ENCODE measurements at regions not wholly inside any gene's neighbourhood (a gene's known extent, or its start where the extent isn't known, plus 50 kb on each side); places are given as distances from the start of the nearest gene placed in this dataset.

DNA sequence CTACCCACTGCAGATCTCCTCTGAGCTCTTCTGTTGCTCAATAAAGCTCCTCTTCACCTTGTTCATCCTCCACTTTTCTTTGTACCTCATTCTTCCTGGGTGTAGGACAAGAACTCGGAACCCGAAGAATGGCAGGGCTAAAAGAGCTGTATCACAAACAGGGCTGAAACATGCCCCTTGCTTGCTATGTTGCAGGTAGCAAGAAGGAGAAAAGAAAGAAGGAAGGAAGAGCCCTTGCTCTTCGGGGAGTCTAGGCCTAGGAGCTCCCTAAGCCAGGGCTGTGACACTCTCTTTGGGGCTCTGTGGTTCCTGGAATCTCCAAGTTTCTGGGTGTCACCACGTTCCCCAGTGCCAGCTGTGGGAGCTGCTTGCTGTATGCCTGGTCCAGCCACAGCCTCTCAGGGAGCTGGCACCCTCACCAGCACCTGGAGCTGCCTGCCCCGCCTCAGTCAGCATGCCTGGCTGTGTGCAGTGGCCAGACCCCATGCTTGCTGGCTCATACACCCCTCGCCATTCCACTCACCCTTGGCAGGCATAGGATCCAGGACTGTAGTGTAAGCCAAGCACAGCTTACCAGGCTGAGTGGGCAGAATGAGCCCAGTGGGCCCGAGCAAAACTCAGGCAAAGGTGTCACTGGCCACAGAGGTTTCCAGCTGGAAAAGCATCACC is 274.8 kb upstream of the ADRA1B start:
- TF ChIP-seq CTCF (IDR thresholded peaks at IDR 0.05; ENCODE audit: insufficient read depth, low read length, severe bottlenecking) = no peak
- no peaks in the 10 kb centered on the region for H3K36me3 ChIP-seq (ENCODE audit: control insufficient read depth, insufficient read depth, low read length)
- FAIRE-seq (no peak), DNase-seq (ENCODE audit: low read depth) (no peak)
- H3K27me3 ChIP-seq (ENCODE audit: control insufficient read depth, insufficient read depth, low read length) = no peaks in the 10 kb centered on the region
- H3K4me3 ChIP-seq (ENCODE audit: low read depth, low read length) = no peak overlapping the region

- Histone ChIP-seq H3K27me3 (ENCODE audit: control insufficient read depth, insufficient read depth, low read length) (no peaks in the 10 kb centered on the region), H3K4me3 (ENCODE audit: low read depth, low read length) (no peak overlapping the region), H3K36me3 (ENCODE audit: control insufficient read depth, insufficient read depth, low read length) (no peaks in the 10 kb centered on the region)
- DNase-seq (ENCODE audit: low read depth) = no peak
- FAIRE-seq = no peak
- no peak for TF ChIP-seq CTCF (IDR thresholded peaks at IDR 0.05; ENCODE audit: insufficient read depth, low read length, severe bottlenecking)
Measured at GRCh38 chr5:159642379-159642778, 273.9 kb upstream of the ADRA1B start.

DNA sequence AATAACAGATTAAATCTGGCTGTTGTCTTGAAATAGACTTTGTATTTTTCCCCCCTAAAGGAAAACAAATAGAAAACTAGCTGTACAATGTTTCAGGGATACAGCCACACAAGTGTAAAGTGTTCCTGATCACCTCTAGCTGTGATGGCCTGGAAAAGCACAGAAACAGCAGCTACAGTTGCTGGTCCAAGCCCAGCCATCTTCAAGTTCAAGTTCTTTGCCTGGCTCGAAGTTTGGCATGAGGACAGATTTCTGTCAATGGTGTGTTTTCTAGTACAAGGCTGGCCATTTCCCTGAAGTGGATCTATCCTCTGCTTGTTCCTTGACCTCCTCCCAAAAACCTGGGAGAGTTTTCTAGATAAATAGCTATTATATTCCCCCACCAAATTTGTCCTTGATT is 272.2 kb upstream of the ADRA1B start:
- no peaks in the 10 kb centered on the region for H3K27me3 ChIP-seq (ENCODE audit: control insufficient read depth, insufficient read depth, low read length)
- no peaks in the 10 kb centered on the region for H3K36me3 ChIP-seq (ENCODE audit: control insufficient read depth, insufficient read depth, low read length)
- TF ChIP-seq CTCF (IDR thresholded peaks at IDR 0.05; ENCODE audit: insufficient read depth, low read length, severe bottlenecking) = no peak
- DNase-seq (ENCODE audit: low read depth) = no peak
- no peak for FAIRE-seq
- no peak overlapping the region for H3K4me3 ChIP-seq (ENCODE audit: low read depth, low read length)

DNA sequence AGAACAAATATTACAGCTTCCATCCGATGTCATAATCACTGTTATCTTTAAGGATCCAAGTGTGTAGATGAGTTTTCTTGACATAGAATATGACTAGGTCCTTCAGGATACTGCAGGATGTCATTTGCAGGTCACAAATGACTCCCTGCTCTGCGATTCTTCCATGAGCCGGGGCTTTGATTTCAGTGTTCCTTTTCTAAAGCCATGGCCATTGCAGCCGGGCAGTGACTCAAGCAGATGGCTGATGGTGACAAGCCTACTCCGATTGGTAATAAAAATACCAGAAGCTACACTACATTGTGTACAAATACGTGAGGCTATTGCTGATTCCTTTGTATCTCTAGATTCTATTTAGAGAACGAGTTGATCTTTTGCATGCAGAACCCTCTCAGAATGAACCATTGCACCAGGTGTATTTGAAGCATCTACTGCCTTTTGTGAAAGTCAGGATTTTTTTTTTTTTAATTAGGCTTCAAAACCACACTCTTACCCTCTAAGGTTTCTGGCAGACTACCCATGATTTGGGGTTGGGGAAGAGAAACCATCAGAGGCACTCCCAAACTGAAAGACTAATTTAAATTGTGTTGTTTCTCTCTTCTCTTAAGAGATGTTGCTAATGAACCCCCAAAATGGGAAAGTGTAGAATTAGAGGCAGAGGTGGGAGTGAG is 271.0 kb upstream of the ADRA1B start:
- Histone ChIP-seq H3K4me3 (ENCODE audit: low read depth, low read length) (no peak overlapping the region), H3K36me3 (ENCODE audit: control insufficient read depth, insufficient read depth, low read length) (no peaks in the 10 kb centered on the region), H3K27me3 (ENCODE audit: control insufficient read depth, insufficient read depth, low read length) (no peaks in the 10 kb centered on the region)
- no peak for DNase-seq (ENCODE audit: low read depth)
- TF ChIP-seq CTCF (IDR thresholded peaks at IDR 0.05; ENCODE audit: insufficient read depth, low read length, severe bottlenecking) = no peak
- FAIRE-seq = no peak

DNA sequence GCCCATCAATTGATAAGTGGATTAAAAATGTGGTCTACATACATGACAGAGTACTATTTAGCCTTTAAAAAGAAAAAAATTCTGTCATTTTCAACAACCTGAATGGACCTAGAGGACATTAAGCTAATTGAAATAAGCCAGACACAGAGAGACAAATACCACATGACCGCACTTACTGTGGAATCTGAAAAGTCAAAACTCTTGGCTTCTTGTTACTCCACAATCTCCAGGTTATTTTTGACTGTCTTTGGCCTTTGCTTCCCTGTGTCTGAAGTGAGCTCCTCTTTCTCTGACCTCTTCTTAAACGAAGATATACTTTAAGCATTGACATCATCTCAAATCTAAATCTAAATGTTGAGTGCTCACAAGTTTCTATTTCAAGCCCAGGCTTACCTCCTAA is 265.5 kb upstream of the ADRA1B start:
- TF ChIP-seq CTCF (IDR thresholded peaks at IDR 0.05; ENCODE audit: insufficient read depth, low read length, severe bottlenecking) = no peak
- no peak overlapping the region for H3K4me3 ChIP-seq (ENCODE audit: low read depth, low read length)
- DNase-seq (ENCODE audit: low read depth) = no peak
- no peak for FAIRE-seq
- H3K36me3 ChIP-seq (ENCODE audit: control insufficient read depth, insufficient read depth, low read length) = no peaks in the 10 kb centered on the region
- H3K27me3 ChIP-seq (ENCODE audit: control insufficient read depth, insufficient read depth, low read length) = no peaks in the 10 kb centered on the region

All from bronchial epithelial cell (primary cell).